ENCODE measurements at regions not wholly inside any gene's neighbourhood (a gene's known extent, or its start where the extent isn't known, plus 50 kb on each side); places are given as distances from the start of the nearest gene placed in this dataset.

DNA sequence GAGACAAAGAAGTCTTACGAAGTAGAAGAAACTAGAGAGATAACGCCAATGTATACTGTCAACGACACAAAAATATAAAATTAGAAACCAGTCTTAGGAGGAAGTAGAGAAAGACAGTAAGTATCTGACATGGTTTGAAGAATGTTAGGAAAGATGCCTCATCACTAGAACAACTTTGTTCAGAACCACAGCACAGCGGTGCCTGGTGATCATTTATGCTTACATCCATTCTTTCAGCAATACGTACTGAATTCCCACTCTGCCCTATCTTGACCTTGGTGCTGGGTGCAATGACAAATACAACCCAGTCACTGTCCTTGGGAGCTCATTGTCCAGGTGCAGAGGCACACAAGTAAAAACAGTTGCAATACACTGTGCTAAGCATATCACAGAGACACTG is 104.4 kb downstream of the TM2D1 start:
- TF ChIP-seq RAD21 (IDR thresholded peaks at IDR 0.05 in 1 of 2, conservative IDR thresholded peaks at IDR 0.05 in 1 of 2; ENCODE audit: low read depth in 2 of 2, low read length in 2 of 2), result no peak
- TF ChIP-seq, protein P1, sequence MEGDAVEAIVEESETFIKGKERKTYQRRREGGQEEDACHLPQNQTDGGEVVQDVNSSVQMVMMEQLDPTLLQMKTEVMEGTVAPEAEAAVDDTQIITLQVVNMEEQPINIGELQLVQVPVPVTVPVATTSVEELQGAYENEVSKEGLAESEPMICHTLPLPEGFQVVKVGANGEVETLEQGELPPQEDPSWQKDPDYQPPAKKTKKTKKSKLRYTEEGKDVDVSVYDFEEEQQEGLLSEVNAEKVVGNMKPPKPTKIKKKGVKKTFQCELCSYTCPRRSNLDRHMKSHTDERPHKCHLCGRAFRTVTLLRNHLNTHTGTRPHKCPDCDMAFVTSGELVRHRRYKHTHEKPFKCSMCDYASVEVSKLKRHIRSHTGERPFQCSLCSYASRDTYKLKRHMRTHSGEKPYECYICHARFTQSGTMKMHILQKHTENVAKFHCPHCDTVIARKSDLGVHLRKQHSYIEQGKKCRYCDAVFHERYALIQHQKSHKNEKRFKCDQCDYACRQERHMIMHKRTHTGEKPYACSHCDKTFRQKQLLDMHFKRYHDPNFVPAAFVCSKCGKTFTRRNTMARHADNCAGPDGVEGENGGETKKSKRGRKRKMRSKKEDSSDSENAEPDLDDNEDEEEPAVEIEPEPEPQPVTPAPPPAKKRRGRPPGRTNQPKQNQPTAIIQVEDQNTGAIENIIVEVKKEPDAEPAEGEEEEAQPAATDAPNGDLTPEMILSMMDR (IDR thresholded peaks at IDR 0.05; ENCODE audit: control extremely low read depth in 1 of 3, insufficient read depth in 1 of 3, low read depth in 1 of 3, low read length in 3 of 3), result no peak
- no peak for TF ChIP-seq CBX8 (IDR thresholded peaks at IDR 0.05; ENCODE audit: borderline replicate concordance, low read depth, low read length)
- TF ChIP-seq TCF12 (IDR thresholded peaks at IDR 0.05; ENCODE audit: low read depth, low read length), result no peak
